AG04450 (cell line): ENCODE measurements at regions not wholly inside any gene's neighbourhood (a gene's known extent, or its start where the extent isn't known, plus 50 kb on each side); places are given as distances from the start of the nearest gene placed in this dataset.

Source experiments
- CTCF ChIA-PET: fragments of 300-600, 350-600 bp; formaldehyde crosslinking; extraction: SDS; loops from one replicate; lab custom pipeline; 2022; ENCODE audit warnings: antibody characterized with exemption, inconsistent platforms; lab: Charles Lee
- POLR2A ChIA-PET: fragments of 350-600 bp; formaldehyde crosslinking; extraction: SDS; loops from one replicate; lab custom pipeline; 2021; ENCODE audit warnings: antibody characterized with exemption, inconsistent platforms; lab: Yijun Ruan, JAX
- DNase-seq: peaks from one replicate; pipeline ENCODE4 v3.0.0-alpha.2; 2011; ENCODE audit warnings: low read depth, low spot score
- H3K27ac ChIP-seq: one replicate; pipeline ENCODE4 v1.5.1; 2012; ENCODE audit warnings: low read depth, low read length, control low read depth
- H3K27me3 ChIP-seq: one replicate; pipeline ENCODE4 v1.6.0; 2012; ENCODE audit warnings: low read length; ENCODE audit not compliant: control insufficient read depth, insufficient read depth
- H3K4me3 ChIP-seq: 2 replicates; pipeline ENCODE4 v1.5.1; 2011; ENCODE audit warnings: mild to moderate bottlenecking, low read depth, low read length, control low read depth
- H3K9me3 ChIP-seq: 2 replicates; pipeline ENCODE4 v1.5.1; 2012; ENCODE audit warnings: low read length; ENCODE audit not compliant: control insufficient read depth, insufficient read depth
- CTCF ChIP-seq: IDR thresholded peaks from 2 replicates; pipeline ENCODE4 v1.5.1; 2011; ENCODE audit warnings: low read depth, low read length, control low read depth, inconsistent platforms

GRCh38 chr9:80231318-80232236 is 659.8 kb downstream of the TLE4 start:
- no peaks in the 10 kb centered on the region for H3K9me3 ChIP-seq
- CTCF ChIA-PET, result interaction anchor here (1.0 kb wide), 1 partner anchor 57 kb away, joined by 3 read pairs; no protein-coding TSS in a partner anchor
- no peak for TF ChIP-seq CTCF

GRCh38 chr9:80223897-80224296 is 652.1 kb downstream of the TLE4 start:
- H3K27ac ChIP-seq, result no peak overlapping the region
- H3K9me3 ChIP-seq, result no peaks in the 10 kb centered on the region
- no peak for DNase-seq
- POLR2A ChIA-PET, result no interaction called here
- CTCF ChIA-PET, result no interaction called here
- no peaks in the 10 kb centered on the region for H3K27me3 ChIP-seq
- H3K4me3 ChIP-seq, result no peak overlapping the region
- no peak for TF ChIP-seq CTCF

More at GRCh38 chr9:80231318-80232236, 659.8 kb downstream of the TLE4 start:
- POLR2A ChIA-PET, result no interaction called here
- no peak for DNase-seq
- Histone ChIP-seq H3K27ac (no peak overlapping the region), H3K4me3 (no peak overlapping the region), H3K27me3 (no peaks in the 10 kb centered on the region)

- TF ChIP-seq CTCF, result no peak
- DNase-seq, result no peak
- CTCF ChIA-PET, result interaction anchor here (0.6 kb wide), 1 partner anchor 156 kb away, joined by 7 read pairs; no protein-coding TSS in a partner anchor
- no peak overlapping the region for H3K4me3 ChIP-seq
- POLR2A ChIA-PET, result no interaction called here
- H3K27me3 ChIP-seq, result no peaks in the 10 kb centered on the region
- H3K9me3 ChIP-seq, result no peaks in the 10 kb centered on the region
- H3K27ac ChIP-seq, result no peak overlapping the region
Measured at GRCh38 chr9:80222466-80223169, 650.9 kb downstream of the TLE4 start.

DNA sequence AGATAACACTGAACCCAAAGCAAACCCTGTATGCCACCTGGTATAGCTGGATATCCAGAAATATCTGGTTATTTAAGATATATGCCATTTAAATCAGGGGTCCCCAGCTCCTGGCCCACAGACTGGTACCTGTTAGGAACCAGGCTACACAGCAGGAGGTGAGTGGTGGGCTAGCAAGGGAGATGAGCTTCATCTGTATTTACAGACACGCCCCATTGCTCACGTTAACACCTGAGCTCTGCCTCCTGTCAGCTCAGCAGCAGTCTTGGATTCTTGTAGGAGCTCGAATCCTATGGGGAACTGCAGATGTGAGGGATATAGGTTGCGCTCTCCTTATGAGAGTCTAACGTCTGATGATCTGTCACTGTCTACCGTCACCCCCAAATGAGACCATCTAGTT is 646.6 kb downstream of the TLE4 start:
- POLR2A ChIA-PET, result no interaction called here
- no peaks in the 10 kb centered on the region for H3K27me3 ChIP-seq
- H3K4me3 ChIP-seq, result no peak overlapping the region
- no peak for TF ChIP-seq CTCF
- CTCF ChIA-PET, result no interaction called here
- H3K27ac ChIP-seq, result no peak overlapping the region
- no peak for DNase-seq
- H3K9me3 ChIP-seq, result peaks cover 5% of the 10 kb centered on the region; the same call in 1 of the 2 replicates

GRCh38 chr9:80213613-80214012 is 641.8 kb downstream of the TLE4 start:
- no peak for DNase-seq
- no peak for TF ChIP-seq CTCF
- Histone ChIP-seq H3K4me3 (no peak overlapping the region), H3K9me3 (peaks cover 13% of the 10 kb centered on the region), H3K27me3 (no peaks in the 10 kb centered on the region), H3K27ac (no peak overlapping the region)
- ChIA-PET CTCF (no interaction called here), POLR2A (no interaction called here)
